ENCODE measurements at regions not wholly inside any gene's neighbourhood (a gene's known extent, or its start where the extent isn't known, plus 50 kb on each side); places are given as distances from the start of the nearest gene placed in this dataset.

DNA sequence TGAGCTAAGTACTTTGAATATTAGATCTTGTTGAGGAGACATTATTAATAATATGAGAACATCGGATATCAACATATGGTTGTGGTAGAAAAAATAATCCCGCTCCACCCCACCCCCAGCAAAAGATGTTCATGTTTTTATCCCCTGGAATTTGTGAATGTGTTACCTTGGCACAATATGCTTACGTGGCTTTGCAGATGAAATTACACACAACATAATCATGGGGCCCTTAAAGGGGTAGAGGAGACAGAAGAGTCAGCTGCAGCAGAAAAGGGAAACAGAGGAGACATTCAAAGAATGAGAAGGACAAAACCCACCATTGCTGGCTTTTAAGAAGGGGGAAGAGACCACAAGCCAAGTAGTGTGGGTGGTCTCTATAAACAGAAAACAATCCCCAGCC, 104.1 kb downstream of the SEC16B start:
- H3K27me3 ChIP-seq (ENCODE audit: control insufficient read depth in 3 of 3, insufficient read depth in 3 of 3, low read length in 2 of 3): no peaks in the 10 kb centered on the region
- no peak for TF ChIP-seq CTCF (IDR thresholded peaks at IDR 0.05; ENCODE audit: control extremely low read depth, extremely low read depth)
- no peak overlapping the region for H3K27ac ChIP-seq (ENCODE audit: low read depth in 1 of 2, low read length in 1 of 2)
- ATAC-seq (ENCODE audit: insufficient read depth, low FRiP score) (no peak), DNase-seq (no peak)
- no peaks in the 10 kb centered on the region for H3K4me1 ChIP-seq (ENCODE audit: control insufficient read depth in 5 of 5, insufficient read depth in 5 of 5, low read length in 5 of 5)
- H3K9ac ChIP-seq (ENCODE audit: insufficient read depth in 1 of 2, low read length in 2 of 2): no peak overlapping the region
- no peaks in the 10 kb centered on the region for H3K36me3 ChIP-seq (ENCODE audit: control insufficient read depth in 4 of 4, insufficient read depth in 4 of 4, low read length in 4 of 4)
- no peaks in the 10 kb centered on the region for H3K9me3 ChIP-seq (ENCODE audit: control insufficient read depth in 4 of 4, insufficient read depth in 3 of 4, low read length in 3 of 4)
- H3K4me3 ChIP-seq: no peak overlapping the region
- 90% methylated on average over 3 of the region's 3 CpGs for WGBS, 2 donors

DNA sequence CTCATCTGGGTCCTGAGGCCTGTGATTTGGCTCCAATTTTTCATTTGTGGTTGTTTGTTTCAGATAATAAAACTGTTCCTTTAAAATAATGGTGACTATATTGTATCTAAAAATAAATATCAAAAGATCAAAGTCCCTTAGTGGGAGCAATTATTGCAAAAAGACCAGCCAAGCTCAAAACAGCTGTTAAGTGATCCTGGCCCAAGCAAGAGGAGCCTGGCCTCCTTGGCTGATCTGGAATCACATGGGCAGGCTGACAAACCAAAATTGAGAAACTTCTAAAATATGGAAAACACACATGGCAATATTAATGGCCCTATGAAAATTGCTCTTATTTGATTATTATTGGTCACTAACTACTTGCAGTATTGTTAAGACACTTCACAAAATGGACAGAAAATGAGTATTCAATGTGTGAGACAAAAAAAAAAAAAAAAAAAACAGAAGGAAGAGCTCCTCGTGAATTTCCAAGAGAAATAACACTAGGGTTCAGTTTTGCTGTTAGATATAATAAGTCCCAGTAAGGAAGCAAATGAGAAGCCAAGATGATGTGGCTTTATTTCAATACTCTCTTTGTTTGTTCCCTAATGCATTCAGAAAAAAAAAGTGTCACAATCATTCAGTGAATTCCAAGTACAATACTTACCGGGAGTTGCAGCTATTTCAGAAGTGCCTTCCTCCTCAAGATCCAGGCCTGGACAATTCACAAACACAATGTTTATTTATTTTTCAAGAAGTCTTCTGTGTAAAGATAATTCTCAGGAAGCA, 105.1 kb downstream of the SEC16B start:
- peak; percentile 18 to 66 (median 42) for DNase-seq
- Histone ChIP-seq H3K27ac (ENCODE audit: low read depth in 1 of 2, low read length in 1 of 2) (no peak overlapping the region), H3K4me1 (ENCODE audit: control insufficient read depth in 5 of 5, insufficient read depth in 5 of 5, low read length in 5 of 5) (no peaks in the 10 kb centered on the region), H3K9me3 (ENCODE audit: control insufficient read depth in 4 of 4, insufficient read depth in 3 of 4, low read length in 3 of 4) (no peaks in the 10 kb centered on the region), H3K36me3 (ENCODE audit: control insufficient read depth in 4 of 4, insufficient read depth in 4 of 4, low read length in 4 of 4) (no peaks in the 10 kb centered on the region), H3K9ac (ENCODE audit: insufficient read depth in 1 of 2, low read length in 2 of 2) (no peak overlapping the region), H3K4me3 (no peak overlapping the region), H3K27me3 (ENCODE audit: control insufficient read depth in 3 of 3, insufficient read depth in 3 of 3, low read length in 2 of 3) (no peaks in the 10 kb centered on the region)
- TF ChIP-seq CTCF (IDR thresholded peaks at IDR 0.05; ENCODE audit: control extremely low read depth, extremely low read depth): no peak
- ATAC-seq (ENCODE audit: insufficient read depth, low FRiP score): no peak
- 26 to 65% methylated on average over 2 of the region's 2 CpGs for WGBS, 2 donors

DNA sequence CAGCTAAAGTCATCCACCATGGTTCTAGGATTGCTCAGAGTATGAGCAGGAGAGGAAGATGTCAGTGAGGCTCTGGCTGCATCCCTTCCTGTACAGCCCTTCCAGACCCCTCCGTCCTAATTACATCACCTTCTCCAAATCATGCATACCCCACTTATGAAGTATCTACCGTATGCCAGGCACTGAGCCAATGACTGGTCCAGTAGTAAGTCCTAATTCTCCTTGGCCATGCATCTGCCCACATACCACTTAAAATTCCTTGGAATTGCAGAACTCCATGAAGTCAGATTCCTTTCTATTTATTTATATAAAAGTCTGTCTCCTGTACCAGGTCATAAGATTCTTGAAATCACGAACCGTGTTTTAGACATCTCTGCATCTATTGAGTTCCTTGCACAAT, 106.1 kb downstream of the SEC16B start:
- Histone ChIP-seq H3K9ac (ENCODE audit: insufficient read depth in 1 of 2, low read length in 2 of 2) (no peak overlapping the region), H3K27me3 (ENCODE audit: control insufficient read depth in 3 of 3, insufficient read depth in 3 of 3, low read length in 2 of 3) (no peaks in the 10 kb centered on the region), H3K4me1 (ENCODE audit: control insufficient read depth in 5 of 5, insufficient read depth in 5 of 5, low read length in 5 of 5) (no peaks in the 10 kb centered on the region), H3K27ac (ENCODE audit: low read depth in 1 of 2, low read length in 1 of 2) (no peak overlapping the region), H3K4me3 (no peak overlapping the region), H3K36me3 (ENCODE audit: control insufficient read depth in 4 of 4, insufficient read depth in 4 of 4, low read length in 4 of 4) (no peaks in the 10 kb centered on the region), H3K9me3 (ENCODE audit: control insufficient read depth in 4 of 4, insufficient read depth in 3 of 4, low read length in 3 of 4) (no peaks in the 10 kb centered on the region)
- 82 to 88% methylated on average over 4 of the region's 4 CpGs for WGBS, 2 donors
- ATAC-seq (ENCODE audit: insufficient read depth, low FRiP score) (no peak), DNase-seq (no peak)
- no peak for TF ChIP-seq CTCF (IDR thresholded peaks at IDR 0.05; ENCODE audit: control extremely low read depth, extremely low read depth)

DNA sequence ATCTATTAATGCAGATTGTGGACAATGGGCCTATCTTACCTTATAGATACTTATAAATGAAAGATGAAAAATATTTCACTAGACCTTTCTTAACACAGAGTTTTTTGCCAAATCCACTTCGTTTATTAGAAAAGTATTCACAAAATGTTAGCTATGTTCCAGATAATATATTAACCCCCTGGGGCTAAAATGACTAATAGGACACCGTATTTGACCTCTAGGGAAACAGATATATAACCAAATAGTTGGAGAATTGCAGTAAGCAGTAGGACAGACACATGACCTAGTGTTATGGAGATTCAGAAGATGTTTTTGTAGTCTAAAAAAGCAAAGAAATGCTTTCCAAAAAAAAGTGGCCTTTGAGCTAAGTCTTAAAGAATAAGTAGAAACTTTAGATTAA, 106.9 kb downstream of the SEC16B start:
- TF ChIP-seq CTCF (IDR thresholded peaks at IDR 0.05; ENCODE audit: control extremely low read depth, extremely low read depth): no peak
- DNase-seq: no peak
- Histone ChIP-seq H3K4me3 (no peak overlapping the region), H3K9ac (ENCODE audit: insufficient read depth in 1 of 2, low read length in 2 of 2) (no peak overlapping the region), H3K4me1 (ENCODE audit: control insufficient read depth in 5 of 5, insufficient read depth in 5 of 5, low read length in 5 of 5) (peaks cover 0 to 7% (median 2%) of the 10 kb centered on the region in 5 donors), H3K27ac (ENCODE audit: low read depth in 1 of 2, low read length in 1 of 2) (no peak overlapping the region), H3K36me3 (ENCODE audit: control insufficient read depth in 4 of 4, insufficient read depth in 4 of 4, low read length in 4 of 4) (no peaks in the 10 kb centered on the region), H3K9me3 (ENCODE audit: control insufficient read depth in 4 of 4, insufficient read depth in 3 of 4, low read length in 3 of 4) (no peaks in the 10 kb centered on the region), H3K27me3 (ENCODE audit: control insufficient read depth in 3 of 3, insufficient read depth in 3 of 3, low read length in 2 of 3) (no peaks in the 10 kb centered on the region)
- no peak for ATAC-seq (ENCODE audit: insufficient read depth, low FRiP score)
- 62 to 76% methylated on average over 2 of the region's 2 CpGs for WGBS, 2 donors

All from lung (tissue), 11 donors.